ENCODE measurements at regions not wholly inside any gene's neighbourhood (a gene's known extent, or its start where the extent isn't known, plus 50 kb on each side); places are given as distances from the start of the nearest gene placed in this dataset.

DNA sequence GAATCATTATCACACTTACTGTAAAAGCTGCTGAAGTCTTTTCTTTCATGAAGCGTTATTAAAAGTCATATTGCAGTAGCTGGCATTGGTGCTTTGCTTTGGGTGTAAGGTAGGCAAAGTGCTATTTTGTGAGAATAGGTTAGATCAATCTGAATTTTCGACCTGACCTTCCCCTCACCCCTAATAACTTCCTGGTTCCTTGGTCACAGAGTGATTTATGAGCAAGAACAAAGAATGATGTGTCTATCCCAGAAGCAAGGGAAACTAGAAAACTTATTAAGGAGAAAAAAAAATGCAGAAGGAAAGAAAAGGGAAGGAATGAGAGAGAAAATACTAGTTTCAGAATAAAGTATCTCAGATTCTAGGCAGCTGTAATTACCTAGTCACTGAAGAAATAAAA is 163.1 kb upstream of the MEIS1 start:
- no peak for TF ChIP-seq EZH2phosphoT487 (IDR thresholded peaks at IDR 0.05; ENCODE audit: low read length)
- no peak for TF ChIP-seq EZH2 (optimal IDR thresholded peaks at IDR 0.05; ENCODE audit: low read depth, low read length)
- TF ChIP-seq, protein P1, sequence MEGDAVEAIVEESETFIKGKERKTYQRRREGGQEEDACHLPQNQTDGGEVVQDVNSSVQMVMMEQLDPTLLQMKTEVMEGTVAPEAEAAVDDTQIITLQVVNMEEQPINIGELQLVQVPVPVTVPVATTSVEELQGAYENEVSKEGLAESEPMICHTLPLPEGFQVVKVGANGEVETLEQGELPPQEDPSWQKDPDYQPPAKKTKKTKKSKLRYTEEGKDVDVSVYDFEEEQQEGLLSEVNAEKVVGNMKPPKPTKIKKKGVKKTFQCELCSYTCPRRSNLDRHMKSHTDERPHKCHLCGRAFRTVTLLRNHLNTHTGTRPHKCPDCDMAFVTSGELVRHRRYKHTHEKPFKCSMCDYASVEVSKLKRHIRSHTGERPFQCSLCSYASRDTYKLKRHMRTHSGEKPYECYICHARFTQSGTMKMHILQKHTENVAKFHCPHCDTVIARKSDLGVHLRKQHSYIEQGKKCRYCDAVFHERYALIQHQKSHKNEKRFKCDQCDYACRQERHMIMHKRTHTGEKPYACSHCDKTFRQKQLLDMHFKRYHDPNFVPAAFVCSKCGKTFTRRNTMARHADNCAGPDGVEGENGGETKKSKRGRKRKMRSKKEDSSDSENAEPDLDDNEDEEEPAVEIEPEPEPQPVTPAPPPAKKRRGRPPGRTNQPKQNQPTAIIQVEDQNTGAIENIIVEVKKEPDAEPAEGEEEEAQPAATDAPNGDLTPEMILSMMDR (IDR thresholded peaks at IDR 0.05; ENCODE audit: low read length) = no peak
